ENCODE measurements at regions not wholly inside any gene's neighbourhood (a gene's known extent, or its start where the extent isn't known, plus 50 kb on each side); places are given as distances from the start of the nearest gene placed in this dataset.

- TF ChIP-seq NFIC (IDR thresholded peaks at IDR 0.05) (no peak), TEAD4 (IDR thresholded peaks at IDR 0.05) (no peak), FOXM1 (IDR thresholded peaks at IDR 0.05; ENCODE audit: borderline replicate concordance, low read depth) (no peak), CEBPB (IDR thresholded peaks at IDR 0.05) (no peak), EP300 (IDR thresholded peaks at IDR 0.05; ENCODE audit: borderline replicate concordance) (no peak), TCF12 (IDR thresholded peaks at IDR 0.05; ENCODE audit: low read depth) (no peak), TAF1 (IDR thresholded peaks at IDR 0.05; ENCODE audit: low read depth) (no peak), EGR1 (IDR thresholded peaks at IDR 0.05) (no peak), YY1 (IDR thresholded peaks at IDR 0.05; ENCODE audit: low read depth) (no peak), CREB1 (IDR thresholded peaks at IDR 0.05; ENCODE audit: low read depth) (no peak), REST (IDR thresholded peaks at IDR 0.05; ENCODE audit: low read depth) (no peak), USF1 (IDR thresholded peaks at IDR 0.05) (no peak), MAX (IDR thresholded peaks at IDR 0.05) (no peak), ZBTB7A (IDR thresholded peaks at IDR 0.05; ENCODE audit: low read depth) (no peak), RAD21 (IDR thresholded peaks at IDR 0.05; ENCODE audit: low read depth) (no peak)
Observed at GRCh38 chr10:80988755-80989154, 451.1 kb downstream of the SH2D4B start.

GRCh38 chr10:80996615-80997193, 459.0 kb downstream of the SH2D4B start:
- no peak for TF ChIP-seq TCF12 (IDR thresholded peaks at IDR 0.05; ENCODE audit: low read depth)
- no peak for TF ChIP-seq MAX (IDR thresholded peaks at IDR 0.05)
- no peak for TF ChIP-seq NFIC (IDR thresholded peaks at IDR 0.05)
- no peak for TF ChIP-seq CEBPB (IDR thresholded peaks at IDR 0.05)
- TF ChIP-seq TEAD4 (IDR thresholded peaks at IDR 0.05): no peak
- TF ChIP-seq EP300 (IDR thresholded peaks at IDR 0.05; ENCODE audit: borderline replicate concordance): no peak
- no peak for TF ChIP-seq CREB1 (IDR thresholded peaks at IDR 0.05; ENCODE audit: low read depth)
- no peak for TF ChIP-seq YY1 (IDR thresholded peaks at IDR 0.05; ENCODE audit: low read depth)
- no peak for TF ChIP-seq USF1 (IDR thresholded peaks at IDR 0.05)
- no peak for TF ChIP-seq EGR1 (IDR thresholded peaks at IDR 0.05)

- TF ChIP-seq ZBTB7A (IDR thresholded peaks at IDR 0.05; ENCODE audit: low read depth) (no peak), YY1 (IDR thresholded peaks at IDR 0.05; ENCODE audit: low read depth) (no peak), USF1 (IDR thresholded peaks at IDR 0.05) (no peak), CREB1 (IDR thresholded peaks at IDR 0.05; ENCODE audit: low read depth) (no peak), TAF1 (IDR thresholded peaks at IDR 0.05; ENCODE audit: low read depth) (no peak), MAX (IDR thresholded peaks at IDR 0.05) (no peak)
Observed at GRCh38 chr10:81000781-81001180, 463.1 kb downstream of the SH2D4B start.

- TF ChIP-seq USF1 (IDR thresholded peaks at IDR 0.05): no peak
- no peak for TF ChIP-seq ZBTB7A (IDR thresholded peaks at IDR 0.05; ENCODE audit: low read depth)
- TF ChIP-seq TEAD4 (IDR thresholded peaks at IDR 0.05): no peak
- TF ChIP-seq TAF1 (IDR thresholded peaks at IDR 0.05; ENCODE audit: low read depth): no peak
- no peak for TF ChIP-seq REST (IDR thresholded peaks at IDR 0.05; ENCODE audit: low read depth)
Observed at GRCh38 chr10:81002382-81002781, 464.7 kb downstream of the SH2D4B start.

- no peak for TF ChIP-seq YY1 (IDR thresholded peaks at IDR 0.05; ENCODE audit: low read depth)
- TF ChIP-seq EGR1 (IDR thresholded peaks at IDR 0.05): no peak
- TF ChIP-seq FOXM1 (IDR thresholded peaks at IDR 0.05; ENCODE audit: borderline replicate concordance, low read depth): no peak
Observed at GRCh38 chr10:81007872-81008271, 470.2 kb downstream of the SH2D4B start.

Measured in Ishikawa (cell line).